NCI-H2107 treated with DMSO at 0.1 percent for 48 hours (cell line): ENCODE measurements at regions not wholly inside any gene's neighbourhood (a gene's known extent, or its start where the extent isn't known, plus 50 kb on each side); places are given as distances from the start of the nearest gene placed in this dataset.
"Not testable (repeated sequence)": the region's sequence is repeated elsewhere in the genome, so short reads cannot be mapped to it uniquely, and the experiment has no call there.

Experiments
- DNase-seq: peaks from one replicate; lab custom pipeline; 2025; ENCODE audit not compliant: unreplicated experiment; lab: John Stamatoyannopoulos, UW

DNA sequence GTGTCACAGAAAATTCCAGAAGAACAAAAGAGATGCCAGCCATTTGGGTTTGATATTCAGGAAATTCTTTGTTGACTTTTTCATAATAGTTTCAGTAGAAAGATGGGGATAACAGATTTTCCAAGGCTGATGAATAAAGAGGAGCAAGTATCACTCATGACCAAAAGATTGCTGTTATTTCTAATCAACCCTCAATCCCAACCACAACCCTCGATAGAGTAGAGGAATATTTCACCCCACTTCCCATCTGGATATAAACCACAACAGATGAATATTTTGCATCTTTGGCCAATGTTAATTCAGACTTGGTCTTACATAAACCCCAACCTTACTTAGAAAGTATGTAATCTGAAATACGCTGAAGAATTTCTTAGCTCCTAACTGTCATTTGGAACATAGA, 232.4 kb downstream of the SEC16B start:
- no peak for DNase-seq

- no peak for DNase-seq
Observed at GRCh38 chr1:177732178-177732577, 237.7 kb downstream of the SEC16B start.

- no peak for DNase-seq
Observed at GRCh38 chr1:177729646-177730045, 240.2 kb downstream of the SEC16B start.

- DNase-seq, result no peak
Observed at GRCh38 chr1:177723533-177723932, 246.3 kb downstream of the SEC16B start.

DNA sequence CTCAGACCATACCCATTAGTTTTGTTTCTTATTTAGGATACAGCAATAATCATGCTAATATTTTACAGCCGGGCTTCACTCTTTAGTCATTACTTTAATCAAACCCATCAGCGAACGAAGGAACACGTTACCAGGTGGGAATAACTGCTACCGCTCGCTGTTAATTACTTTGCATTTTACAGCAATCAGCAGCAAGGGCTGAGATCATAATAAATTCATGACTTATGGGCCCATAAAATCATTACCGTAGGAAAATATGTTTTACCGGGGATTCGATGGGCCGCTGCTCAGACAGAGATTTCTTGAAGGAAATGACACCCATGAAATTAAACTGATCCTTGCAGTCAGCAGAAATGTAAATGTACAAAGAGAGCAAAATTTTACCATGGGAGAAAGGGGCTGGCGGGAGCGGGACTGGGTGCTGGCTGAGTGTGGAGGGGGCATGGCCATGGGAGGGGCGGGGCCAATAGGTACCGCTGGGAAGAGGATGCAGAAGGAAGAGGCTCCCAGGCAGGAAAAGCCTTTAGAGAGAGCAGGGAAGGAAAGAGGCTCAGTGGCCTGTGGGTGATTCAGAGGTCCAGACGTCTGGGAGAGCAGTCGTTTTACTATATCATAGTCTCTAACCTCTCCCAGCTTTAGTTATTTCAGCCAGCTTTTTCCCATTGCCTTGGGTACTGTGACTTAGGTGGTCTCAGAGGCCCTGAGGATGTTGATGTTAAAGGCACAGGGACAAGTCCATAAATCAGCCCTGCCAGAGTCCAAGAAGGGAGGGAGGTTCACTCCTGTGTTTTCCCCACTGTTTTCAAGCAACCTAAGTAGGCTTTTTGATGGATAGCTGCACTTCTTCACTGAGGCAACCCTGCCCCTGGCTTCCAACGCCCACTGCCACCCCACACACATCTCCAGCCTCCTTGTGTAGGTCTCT, 258.9 kb downstream of the SEC16B start:
- DNase-seq, result no peak

- no peak for DNase-seq
Observed at GRCh38 chr1:177708406-177708805, 261.5 kb downstream of the SEC16B start.

DNA sequence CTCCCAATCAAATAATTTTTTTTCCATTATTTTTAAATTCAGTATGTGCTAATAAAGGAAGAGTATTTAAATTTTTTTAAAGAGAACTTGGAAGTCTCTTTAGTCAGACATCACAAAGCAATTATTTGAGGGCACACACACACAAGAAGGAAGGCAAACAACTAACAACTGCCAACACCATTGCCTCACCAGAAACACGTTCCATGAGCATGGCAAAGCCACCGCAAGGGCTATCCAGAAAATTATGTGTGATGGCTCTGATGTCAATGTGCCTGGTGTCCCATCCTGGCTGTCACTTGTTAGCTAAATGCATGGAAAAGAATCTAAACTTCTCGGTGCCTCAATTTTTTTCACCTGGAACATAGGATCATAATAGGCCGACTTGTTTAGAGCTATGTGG, 262.9 kb downstream of the SEC16B start:
- no peak for DNase-seq

GRCh38 chr1:177705839-177706238, 264.0 kb downstream of the SEC16B start:
- DNase-seq, result no peak

DNA sequence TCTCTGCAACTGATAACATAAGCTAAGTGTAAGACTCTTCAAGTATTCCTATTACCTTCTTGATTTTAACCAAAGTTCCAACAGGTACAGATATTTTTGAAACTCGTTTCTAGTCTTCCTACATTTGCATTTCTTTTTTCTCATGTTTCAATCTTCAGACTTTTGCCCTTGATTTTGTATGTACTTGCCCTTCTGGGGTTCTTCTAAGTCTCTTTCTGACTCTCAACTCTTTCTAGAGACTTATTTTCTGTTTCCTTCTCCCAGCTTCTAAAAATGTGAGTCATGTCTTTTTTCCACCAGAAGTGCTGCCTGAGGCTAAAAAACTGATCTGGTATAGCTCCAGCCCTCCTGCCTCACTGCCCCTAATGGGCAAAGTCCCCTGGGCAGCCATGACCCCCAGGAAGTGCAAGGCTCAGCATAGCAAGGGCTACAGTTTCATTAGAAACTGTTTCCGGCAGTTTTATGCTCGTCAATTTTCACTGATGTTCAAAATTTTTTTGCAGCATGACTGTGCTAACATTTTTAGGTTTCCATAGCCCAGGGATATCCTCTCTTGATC, 265.9 kb downstream of the SEC16B start:
- no peak for DNase-seq

- no peak for DNase-seq
Observed at GRCh38 chr1:177701654-177702353, 268.1 kb downstream of the SEC16B start.

DNA sequence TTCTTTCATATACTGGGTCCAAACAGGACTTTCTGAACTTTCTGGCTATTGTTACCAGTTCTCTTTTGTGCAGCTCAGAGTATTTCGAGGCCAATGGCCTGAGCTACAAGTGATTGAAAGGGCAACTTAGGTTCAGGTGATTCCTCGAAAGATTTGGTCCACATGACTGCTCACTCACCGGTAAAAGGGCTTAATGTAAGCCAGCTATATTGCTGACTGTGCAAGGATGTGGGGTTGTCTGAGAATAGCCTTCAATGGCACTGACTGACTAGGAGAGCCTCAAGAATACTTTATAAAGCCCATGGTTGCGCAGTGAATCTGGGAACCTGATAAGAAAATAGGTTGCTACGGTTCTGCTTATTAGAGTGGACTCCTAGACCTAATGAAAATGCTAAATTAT, 269.0 kb downstream of the SEC16B start:
- DNase-seq, result no peak

GRCh38 chr1:177690996-177691395, 278.9 kb downstream of the SEC16B start:
- DNase-seq, result no peak

GRCh38 chr1:177687544-177687943, 282.3 kb downstream of the SEC16B start:
- DNase-seq, result no peak

DNA sequence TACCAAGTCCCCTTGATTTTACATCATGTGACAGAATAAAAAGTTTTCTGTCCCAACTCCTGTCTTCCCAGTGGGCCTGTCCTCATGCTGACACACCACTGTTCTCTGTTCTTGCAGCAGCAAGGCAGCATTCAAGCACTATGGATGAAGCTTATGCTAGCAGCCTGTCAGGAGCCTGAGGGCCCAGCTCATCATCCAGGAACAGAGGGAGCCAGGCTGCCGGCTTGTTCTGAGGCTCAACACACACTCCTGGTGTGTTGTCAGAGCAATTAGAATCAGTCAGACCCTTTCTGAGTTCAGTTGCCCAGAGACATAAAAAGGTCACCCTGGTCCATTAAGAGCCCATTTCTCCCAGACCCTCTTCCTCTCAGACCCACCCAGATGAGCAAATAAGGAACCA, 282.9 kb downstream of the SEC16B start:
- DNase-seq, result no peak

DNA sequence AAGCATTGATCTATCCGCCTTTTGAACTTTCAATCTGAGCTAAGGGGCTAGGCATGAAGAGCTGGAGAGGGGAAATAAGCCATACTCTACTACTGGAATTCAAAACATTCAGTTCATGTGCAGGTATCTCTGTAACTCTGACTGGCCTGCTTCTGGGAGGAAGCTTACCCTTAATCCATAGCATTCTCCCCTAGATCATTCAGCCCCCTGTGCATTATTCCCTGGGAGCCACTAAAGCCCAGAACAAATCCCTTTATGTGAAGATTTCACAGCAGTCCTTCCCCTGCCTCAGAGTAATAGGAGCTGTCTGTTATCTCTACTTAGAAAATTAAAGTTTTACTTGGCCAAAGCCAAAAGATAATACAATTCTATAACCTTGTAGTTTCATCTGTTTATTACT, 300.7 kb downstream of the SEC16B start:
- no peak for DNase-seq

DNA sequence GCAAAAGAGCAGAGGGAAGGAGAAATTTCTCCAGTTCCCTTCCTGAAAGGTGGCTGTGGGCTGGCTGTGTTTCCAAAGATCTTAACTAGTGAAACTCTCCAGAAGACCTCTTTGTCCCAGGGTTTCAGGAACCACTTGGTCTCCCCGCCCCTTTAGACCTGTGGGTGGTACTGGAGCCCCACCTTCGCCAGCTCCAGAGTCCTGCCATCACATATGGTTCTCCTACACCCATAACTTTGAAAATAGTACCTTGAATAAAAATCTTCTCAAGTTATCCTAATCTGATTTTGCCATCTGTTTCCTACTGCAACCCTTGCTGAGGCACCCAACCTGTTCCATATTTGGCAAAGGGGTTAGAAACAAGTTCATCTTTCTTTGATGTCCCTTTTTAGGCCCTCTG, 303.9 kb downstream of the SEC16B start:
- DNase-seq, result no peak

GRCh38 chr1:177664742-177665141, 305.1 kb downstream of the SEC16B start:
- DNase-seq, result not testable (repeated sequence)

- DNase-seq, result no peak
Observed at GRCh38 chr1:177660188-177660587, 309.7 kb downstream of the SEC16B start.

DNA sequence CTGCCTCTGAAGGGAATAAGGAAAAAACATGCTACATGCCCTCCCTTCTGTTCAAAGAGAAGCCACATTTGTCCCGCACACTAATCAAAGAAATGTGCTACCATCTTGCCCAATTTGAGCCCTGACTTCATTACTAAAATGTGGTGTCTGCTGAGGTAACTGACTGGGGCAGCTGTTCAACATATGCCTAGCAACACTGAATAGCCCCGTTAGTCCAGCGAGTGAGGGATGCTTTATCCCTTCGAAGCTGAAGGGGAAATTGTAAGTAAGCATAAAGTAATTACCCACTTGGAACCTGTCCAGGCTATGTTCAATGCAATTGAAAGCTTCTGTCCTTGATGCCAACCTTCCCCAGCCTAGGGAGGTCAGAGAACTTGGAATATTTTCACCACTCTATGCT, 310.6 kb downstream of the SEC16B start:
- DNase-seq, result no peak

- DNase-seq, result no peak
Observed at GRCh38 chr1:177656598-177656997, 313.3 kb downstream of the SEC16B start.

DNA sequence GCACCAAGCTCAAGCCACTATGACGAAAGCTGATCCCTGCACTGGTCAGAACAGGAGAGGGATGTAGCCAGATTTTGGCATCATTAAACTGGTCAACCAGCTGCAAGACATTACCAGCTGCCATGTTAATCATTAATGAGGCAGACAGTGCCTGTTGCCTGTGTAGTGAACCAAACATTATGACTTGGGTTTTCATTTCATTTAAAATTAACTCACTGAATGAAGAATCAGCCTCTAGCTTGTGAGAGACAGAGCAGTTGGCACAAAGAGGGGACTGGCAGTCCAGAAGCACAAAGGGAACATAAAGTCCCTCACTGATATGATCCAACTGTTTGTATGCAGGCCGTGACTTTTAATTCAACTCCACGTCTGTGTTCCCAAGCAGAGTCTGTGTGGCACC, 318.9 kb downstream of the SEC16B start:
- no peak for DNase-seq

DNA sequence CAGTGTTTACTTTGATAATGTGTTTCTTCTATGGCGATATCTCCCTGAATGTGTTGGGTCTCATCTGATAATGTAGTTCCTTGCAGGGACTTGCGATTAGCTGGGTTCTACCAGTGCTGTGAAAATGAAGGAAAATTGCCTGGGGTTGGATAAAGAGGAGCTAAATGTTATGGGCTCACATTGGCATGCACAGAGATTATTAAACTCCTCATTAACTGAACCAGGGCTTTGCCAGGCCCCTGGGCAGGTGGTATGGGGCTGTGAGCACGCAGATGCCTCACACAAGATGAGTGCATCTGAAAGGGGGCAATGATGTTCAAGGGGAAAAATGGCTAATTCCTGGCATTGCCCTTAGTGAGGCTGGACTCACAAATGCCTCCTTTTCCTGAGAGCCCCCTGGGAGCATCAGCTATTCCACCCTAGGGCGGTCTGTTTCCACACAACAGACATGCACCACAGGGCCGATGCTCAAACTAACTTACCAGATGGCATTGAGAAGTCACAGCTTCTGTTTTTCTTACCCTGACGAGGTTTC, 321.1 kb downstream of the SEC16B start:
- no peak for DNase-seq
